ENCODE measurements at regions not wholly inside any gene's neighbourhood (a gene's known extent, or its start where the extent isn't known, plus 50 kb on each side); places are given as distances from the start of the nearest gene placed in this dataset.
"Not testable (repeated sequence)": the region's sequence is repeated elsewhere in the genome, so short reads cannot be mapped to it uniquely, and the experiment has no call there.

DNA sequence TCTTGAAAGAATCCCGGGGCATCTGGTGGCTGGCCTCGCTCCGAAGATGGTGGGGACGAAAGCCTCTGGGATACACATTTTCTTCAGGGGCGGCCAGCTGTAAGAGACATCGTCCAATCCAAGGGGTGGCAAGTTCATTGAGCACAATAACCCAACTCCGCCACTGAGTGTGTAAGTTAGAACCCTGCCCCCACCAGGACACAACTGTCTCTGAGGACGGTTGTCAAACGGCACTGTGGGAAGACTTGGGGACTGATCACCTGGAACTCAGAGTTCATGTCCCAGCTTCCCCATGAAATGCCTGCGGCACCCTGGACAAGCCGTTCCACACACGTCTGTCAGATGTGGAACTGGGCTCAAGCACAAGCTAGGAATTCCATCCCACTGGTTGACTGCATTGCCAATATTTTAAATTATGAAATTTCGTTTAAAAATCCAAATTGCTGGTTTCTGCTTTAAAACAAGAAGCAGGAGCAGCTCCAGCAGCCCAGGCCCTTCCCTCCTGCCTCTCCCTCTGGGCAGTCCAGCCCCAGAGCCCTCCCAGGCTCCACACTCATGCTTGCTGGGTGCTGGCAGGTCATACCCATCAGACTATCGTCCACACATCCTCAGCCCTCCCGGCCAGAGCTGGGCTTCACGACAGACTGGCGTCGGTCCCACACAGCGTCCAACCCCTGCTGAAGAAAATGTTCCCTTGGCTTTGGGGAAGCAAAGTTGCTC is 80.9 kb upstream of the AFDN start:
- no peak for DNase-seq (ENCODE audit: low spot score)
- H3K27me3 Mint-ChIP-seq (ENCODE audit: low read depth): peaks cover 2% of the 10 kb centered on the region
- no peak overlapping the region for H3K27ac Mint-ChIP-seq
- H3K4me3 Mint-ChIP-seq (ENCODE audit: low read depth): no peak overlapping the region
- no peaks in the 10 kb centered on the region for H3K9me3 Mint-ChIP-seq
- no peaks in the 10 kb centered on the region for H3K36me3 Mint-ChIP-seq (ENCODE audit: low read depth)
- intact Hi-C loops (cut with micrococcal nuclease): no loop called here
- no peaks in the 10 kb centered on the region for H3K4me1 Mint-ChIP-seq (ENCODE audit: low read depth)

DNA sequence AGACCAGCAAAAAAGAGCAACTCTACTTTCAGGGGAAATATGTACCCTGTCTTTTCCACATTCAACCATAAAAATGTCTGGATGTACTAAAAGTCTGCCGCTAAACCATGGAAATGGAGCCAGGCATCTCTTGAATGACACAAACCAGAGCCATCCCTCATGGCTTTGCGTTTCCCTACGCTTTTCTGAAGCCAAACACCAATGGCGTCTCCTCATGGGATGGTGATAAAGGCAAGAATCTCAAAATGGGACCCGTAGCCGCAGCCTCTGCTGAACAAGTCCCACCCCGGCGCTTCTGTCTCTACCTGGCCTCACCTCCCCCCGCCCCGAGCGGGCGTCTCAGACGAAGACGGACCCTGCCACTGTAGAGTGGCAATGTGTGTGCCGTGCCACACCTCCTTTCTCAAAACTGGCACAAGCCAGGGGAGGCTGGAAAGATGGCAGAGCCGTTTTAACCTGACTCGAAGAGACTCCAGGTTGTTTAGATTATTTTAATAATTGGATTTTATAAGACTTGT is 80.3 kb upstream of the AFDN start:
- H3K36me3 Mint-ChIP-seq (ENCODE audit: low read depth): no peaks in the 10 kb centered on the region
- no peaks in the 10 kb centered on the region for H3K4me1 Mint-ChIP-seq (ENCODE audit: low read depth)
- intact Hi-C loops (cut with micrococcal nuclease): no loop called here
- H3K27ac Mint-ChIP-seq: no peak overlapping the region
- no peaks in the 10 kb centered on the region for H3K9me3 Mint-ChIP-seq
- DNase-seq (ENCODE audit: low spot score): no peak
- H3K27me3 Mint-ChIP-seq (ENCODE audit: low read depth): peaks cover under 1% of the 10 kb centered on the region
- no peak overlapping the region for H3K4me3 Mint-ChIP-seq (ENCODE audit: low read depth)

DNA sequence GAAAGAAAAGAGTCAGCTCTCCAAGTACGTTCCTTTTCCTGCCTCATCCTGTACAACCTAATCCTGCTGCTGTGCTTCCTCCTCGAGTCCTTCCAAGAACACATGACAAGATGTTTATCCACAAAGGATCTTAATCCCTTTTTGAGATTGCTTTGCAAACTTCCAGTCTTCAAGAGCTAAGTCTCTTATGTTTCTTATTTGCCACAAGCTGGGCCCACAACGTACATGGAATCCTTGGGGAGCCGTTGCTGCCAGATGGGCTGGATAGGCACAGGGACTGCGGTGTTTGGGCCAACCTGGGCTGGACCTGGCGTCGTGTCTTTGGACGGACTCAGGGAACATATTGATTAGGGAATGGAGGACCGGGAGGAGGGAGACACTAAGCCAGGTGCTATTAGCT is 79.7 kb upstream of the AFDN start:
- Mint-ChIP-seq H3K27ac (no peak overlapping the region), H3K27me3 (ENCODE audit: low read depth) (peaks cover 2% of the 10 kb centered on the region), H3K4me1 (ENCODE audit: low read depth) (no peaks in the 10 kb centered on the region)

DNA sequence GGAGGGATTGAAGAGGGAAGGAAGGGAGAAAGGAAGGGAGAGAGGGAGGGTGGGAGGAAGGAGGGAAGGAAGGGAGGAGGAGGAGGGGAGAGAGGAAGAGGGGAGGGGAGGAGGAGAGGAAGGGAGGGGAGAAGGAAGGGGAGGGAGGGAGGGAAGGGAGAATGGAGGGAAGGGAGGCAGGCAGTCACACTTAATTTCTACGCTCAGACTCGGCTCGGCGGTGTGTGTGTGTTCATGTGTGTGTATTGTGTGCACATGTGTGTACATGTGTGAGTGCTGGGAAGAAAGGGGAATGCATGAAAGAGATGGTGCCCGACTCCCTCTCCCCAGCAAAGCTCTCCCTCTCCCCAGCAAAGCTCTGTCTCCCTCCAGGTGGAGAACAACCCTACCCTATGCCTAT is 79.1 kb upstream of the AFDN start:
- intact Hi-C loops (cut with micrococcal nuclease): no loop called here
- no peak for DNase-seq (ENCODE audit: low spot score)
- H3K4me1 Mint-ChIP-seq (ENCODE audit: low read depth): no peaks in the 10 kb centered on the region
- H3K36me3 Mint-ChIP-seq (ENCODE audit: low read depth): no peaks in the 10 kb centered on the region
- no peak overlapping the region for H3K4me3 Mint-ChIP-seq (ENCODE audit: low read depth)
- H3K9me3 Mint-ChIP-seq: no peaks in the 10 kb centered on the region
- no peak overlapping the region for H3K27ac Mint-ChIP-seq
- H3K27me3 Mint-ChIP-seq (ENCODE audit: low read depth): peaks cover 2% of the 10 kb centered on the region

More for the DNA sequence above, 79.7 kb upstream of the AFDN start:
- H3K4me3 Mint-ChIP-seq (ENCODE audit: low read depth): no peak overlapping the region
- DNase-seq (ENCODE audit: low spot score): no peak
- intact Hi-C loops (cut with micrococcal nuclease): no loop called here
- H3K9me3 Mint-ChIP-seq: no peaks in the 10 kb centered on the region
- H3K36me3 Mint-ChIP-seq (ENCODE audit: low read depth): no peaks in the 10 kb centered on the region

DNA sequence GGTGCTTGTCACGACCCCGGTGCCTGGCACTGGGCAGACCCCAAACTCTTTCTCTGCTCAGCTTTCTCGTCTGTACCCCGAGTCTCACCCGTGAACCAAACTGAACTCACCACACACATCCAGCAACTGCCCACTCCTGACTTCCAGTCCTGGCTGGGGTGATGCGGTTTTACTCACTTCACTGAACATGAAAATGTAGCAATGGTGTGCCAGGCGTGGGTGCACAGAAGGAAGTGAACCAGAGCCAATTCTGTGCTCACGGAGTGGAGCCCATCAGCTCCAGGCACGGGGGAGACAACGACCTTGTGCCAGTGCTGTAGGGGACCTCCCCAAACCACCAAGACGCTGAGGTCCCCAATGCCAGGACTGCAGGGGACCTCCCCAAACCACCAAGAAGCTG is 78.7 kb upstream of the AFDN start:
- no peak overlapping the region for H3K27ac Mint-ChIP-seq
- no peak for DNase-seq (ENCODE audit: low spot score)
- intact Hi-C loops (cut with micrococcal nuclease): no loop called here

DNA sequence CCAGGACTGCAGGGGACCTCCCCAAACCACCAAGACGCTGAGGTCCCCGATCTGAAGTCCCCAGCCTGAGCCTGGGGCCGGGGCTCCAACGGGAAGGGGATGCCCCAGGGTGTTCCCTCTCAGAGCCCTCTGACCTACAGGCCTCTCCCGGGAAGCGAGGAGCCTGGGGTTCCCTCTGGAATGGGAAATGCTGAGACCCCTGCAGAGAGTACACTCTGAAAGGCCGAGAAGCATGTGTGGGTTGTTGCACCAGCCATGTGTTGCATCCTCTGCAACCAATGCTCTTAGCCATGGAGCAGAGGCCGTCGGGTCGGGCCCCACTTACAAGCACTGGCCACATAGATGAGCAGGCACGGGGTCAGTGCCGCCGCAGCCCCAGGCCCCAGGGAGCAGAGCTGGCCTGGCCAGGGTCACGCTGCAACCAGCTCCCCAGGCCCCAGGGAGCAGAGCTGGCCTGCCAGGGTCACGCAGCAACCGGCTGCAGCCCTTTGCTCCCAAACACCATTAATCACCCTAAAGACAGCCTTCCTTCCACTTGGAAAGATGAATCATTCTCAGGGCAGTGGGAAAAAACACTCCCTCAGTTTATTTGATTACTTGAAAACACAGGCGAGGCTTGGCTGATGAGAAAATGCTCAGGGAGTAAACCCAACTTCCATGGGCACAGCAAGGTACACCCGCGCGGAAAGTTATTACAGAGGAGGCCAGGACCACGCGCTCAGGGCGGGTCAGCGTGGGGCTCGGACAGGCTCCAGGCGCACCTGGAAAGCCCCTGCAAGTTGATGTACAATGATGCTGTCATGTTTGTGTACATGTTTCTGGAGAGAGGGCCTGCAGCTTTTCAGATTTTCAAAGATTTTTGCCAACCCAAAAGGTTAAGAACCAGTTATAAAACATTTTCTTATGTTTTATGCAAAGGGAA is 78.0 kb upstream of the AFDN start:
- DNase-seq (ENCODE audit: low spot score): no peak
- no peaks in the 10 kb centered on the region for H3K4me1 Mint-ChIP-seq (ENCODE audit: low read depth)
- H3K27me3 Mint-ChIP-seq (ENCODE audit: low read depth): peaks cover 2% of the 10 kb centered on the region
- no peaks in the 10 kb centered on the region for H3K9me3 Mint-ChIP-seq
- no peaks in the 10 kb centered on the region for H3K36me3 Mint-ChIP-seq (ENCODE audit: low read depth)
- no peak overlapping the region for H3K4me3 Mint-ChIP-seq (ENCODE audit: low read depth)
- intact Hi-C loops (cut with micrococcal nuclease): no loop called here
- H3K27ac Mint-ChIP-seq: no peak overlapping the region

More for the DNA sequence above, 78.7 kb upstream of the AFDN start:
- no peak overlapping the region for H3K4me3 Mint-ChIP-seq (ENCODE audit: low read depth)
- H3K36me3 Mint-ChIP-seq (ENCODE audit: low read depth): no peaks in the 10 kb centered on the region
- H3K9me3 Mint-ChIP-seq: no peaks in the 10 kb centered on the region
- no peaks in the 10 kb centered on the region for H3K4me1 Mint-ChIP-seq (ENCODE audit: low read depth)
- H3K27me3 Mint-ChIP-seq (ENCODE audit: low read depth): peaks cover 2% of the 10 kb centered on the region

DNA sequence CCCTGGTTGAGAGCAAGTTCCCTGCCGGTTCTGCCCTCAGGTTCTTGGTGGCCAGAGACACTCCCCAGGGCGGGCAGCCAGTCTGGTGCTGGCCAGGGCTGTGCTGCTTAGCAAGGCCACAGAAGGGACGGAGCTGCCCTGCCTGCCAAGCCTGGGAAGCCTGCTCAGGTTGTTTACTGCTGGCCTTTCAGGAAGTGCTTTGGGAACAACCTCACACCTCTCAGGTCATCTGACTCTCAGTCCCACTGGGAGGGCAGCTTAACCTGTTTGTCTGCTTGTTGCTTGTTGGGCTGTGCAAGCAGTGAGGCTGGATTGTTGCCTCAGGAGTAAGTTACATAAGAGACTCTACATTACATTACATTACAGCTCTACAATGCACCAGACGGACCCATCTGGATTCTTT is 75.8 kb upstream of the AFDN start:
- no peak overlapping the region for H3K4me3 Mint-ChIP-seq (ENCODE audit: low read depth)
- H3K36me3 Mint-ChIP-seq (ENCODE audit: low read depth): no peaks in the 10 kb centered on the region
- H3K27ac Mint-ChIP-seq: no peak overlapping the region
- intact Hi-C loops (cut with micrococcal nuclease): no loop called here
- H3K4me1 Mint-ChIP-seq (ENCODE audit: low read depth): no peaks in the 10 kb centered on the region
- no peaks in the 10 kb centered on the region for H3K9me3 Mint-ChIP-seq
- DNase-seq (ENCODE audit: low spot score): no peak
- peaks cover 3% of the 10 kb centered on the region for H3K27me3 Mint-ChIP-seq (ENCODE audit: low read depth)

DNA sequence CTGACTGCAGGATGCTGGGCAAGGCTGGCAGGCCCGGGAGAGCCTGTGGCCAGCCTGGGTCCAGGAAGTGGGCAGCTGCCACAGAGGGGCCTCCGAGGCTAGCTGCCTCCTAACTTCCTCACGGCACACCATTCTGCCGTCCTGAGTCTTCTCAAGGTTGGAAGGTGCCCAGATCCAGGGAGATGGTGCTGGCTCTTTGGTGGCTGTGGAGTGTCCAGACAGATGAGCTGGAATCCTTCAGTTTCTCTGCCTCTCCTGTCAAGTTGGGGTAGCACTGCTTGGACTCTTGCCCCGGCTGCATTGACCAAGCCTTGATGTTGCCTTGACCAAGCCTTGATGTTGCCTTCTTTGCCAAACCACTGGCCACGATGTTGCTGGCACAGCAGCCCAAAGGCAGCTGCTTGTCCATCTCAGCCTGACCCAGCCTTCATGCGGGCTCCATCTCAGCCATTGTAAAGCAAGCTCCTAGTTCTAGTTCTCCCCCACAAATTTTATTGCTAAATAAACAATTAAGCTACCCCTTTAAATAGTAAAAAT is 75.1 kb upstream of the AFDN start:
- H3K4me3 Mint-ChIP-seq (ENCODE audit: low read depth): no peak overlapping the region
- H3K27ac Mint-ChIP-seq: no peak overlapping the region
- no peaks in the 10 kb centered on the region for H3K4me1 Mint-ChIP-seq (ENCODE audit: low read depth)
- intact Hi-C loops (cut with micrococcal nuclease): no loop called here
- H3K9me3 Mint-ChIP-seq: no peaks in the 10 kb centered on the region
- no peaks in the 10 kb centered on the region for H3K36me3 Mint-ChIP-seq (ENCODE audit: low read depth)
- peaks cover 3% of the 10 kb centered on the region for H3K27me3 Mint-ChIP-seq (ENCODE audit: low read depth)
- no peak for DNase-seq (ENCODE audit: low spot score)

DNA sequence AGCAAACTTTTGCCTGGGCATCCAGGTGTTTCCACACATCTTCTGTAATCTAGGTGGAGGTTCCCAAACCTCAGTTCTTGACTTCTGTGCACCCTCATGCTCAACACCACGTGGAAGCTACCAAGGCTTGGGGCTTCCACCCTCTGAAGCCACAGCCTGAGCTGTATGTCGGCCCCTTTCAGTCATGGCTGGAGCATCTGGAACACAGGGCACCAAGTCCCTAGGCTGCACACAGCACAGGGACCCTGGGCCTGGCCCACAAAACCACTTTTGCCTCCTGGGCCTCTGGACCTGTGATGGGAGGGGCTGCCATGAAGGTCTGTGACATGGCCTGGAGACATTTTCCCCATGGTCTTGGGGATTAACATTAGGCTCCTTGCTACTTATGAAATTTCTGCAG is 73.4 kb upstream of the AFDN start:
- DNase-seq (ENCODE audit: low spot score); H3K27ac Mint-ChIP-seq; H3K9me3 Mint-ChIP-seq; H3K27me3 Mint-ChIP-seq (ENCODE audit: low read depth); H3K36me3 Mint-ChIP-seq (ENCODE audit: low read depth); H3K4me3 Mint-ChIP-seq (ENCODE audit: low read depth); intact Hi-C loops (cut with micrococcal nuclease); H3K4me1 Mint-ChIP-seq (ENCODE audit: low read depth): not testable (repeated sequence)

DNA sequence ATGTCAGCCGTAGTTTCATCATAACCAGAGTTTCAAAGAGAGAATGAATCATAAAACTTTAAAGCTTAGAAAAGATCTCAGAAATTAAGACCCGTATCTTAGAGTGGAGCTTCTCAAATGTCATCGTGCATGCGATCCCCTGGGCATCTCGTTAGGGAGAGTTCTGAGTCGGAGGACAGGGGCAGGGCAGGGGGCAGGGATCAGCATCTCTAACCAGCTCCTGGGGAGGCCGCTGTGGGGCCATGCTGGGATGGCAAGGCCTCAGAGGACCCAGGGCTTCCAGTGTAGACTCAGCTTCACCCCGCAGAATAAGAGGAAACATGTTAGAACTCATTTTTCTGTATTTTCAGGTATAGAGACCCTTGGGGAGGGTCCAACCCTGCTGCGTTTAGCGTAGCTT is 72.0 kb upstream of the AFDN start:
- intact Hi-C loops (cut with micrococcal nuclease): no loop called here
- DNase-seq (ENCODE audit: low spot score): no peak
- H3K36me3 Mint-ChIP-seq (ENCODE audit: low read depth): no peaks in the 10 kb centered on the region
- no peaks in the 10 kb centered on the region for H3K9me3 Mint-ChIP-seq
- H3K27ac Mint-ChIP-seq: no peak overlapping the region
- H3K4me3 Mint-ChIP-seq (ENCODE audit: low read depth): no peak overlapping the region
- no peaks in the 10 kb centered on the region for H3K4me1 Mint-ChIP-seq (ENCODE audit: low read depth)
- peaks cover 3% of the 10 kb centered on the region for H3K27me3 Mint-ChIP-seq (ENCODE audit: low read depth)

DNA sequence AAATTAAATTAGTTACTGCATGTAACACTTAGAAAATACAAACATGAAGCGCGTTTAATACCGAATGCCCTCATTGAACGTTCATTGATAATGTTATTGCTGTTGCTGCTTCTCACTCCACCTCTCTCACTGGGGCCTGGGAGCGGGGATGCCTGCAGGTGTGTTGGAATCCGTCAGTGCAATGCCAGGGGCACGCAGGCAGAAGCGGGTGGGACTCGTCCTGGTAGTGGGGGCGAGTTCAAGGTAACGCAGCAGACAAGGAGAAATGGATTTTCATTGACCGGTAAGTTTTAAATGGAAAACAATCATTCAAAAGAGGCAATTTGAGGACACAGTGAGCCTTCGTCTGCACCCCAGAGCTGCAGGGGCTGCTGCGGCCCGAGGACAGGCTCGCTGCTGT is 71.2 kb upstream of the AFDN start:
- intact Hi-C loops (cut with micrococcal nuclease): no loop called here
- Mint-ChIP-seq H3K36me3 (ENCODE audit: low read depth) (no peaks in the 10 kb centered on the region), H3K4me3 (ENCODE audit: low read depth) (no peak overlapping the region), H3K9me3 (no peaks in the 10 kb centered on the region), H3K27me3 (ENCODE audit: low read depth) (peaks cover 3% of the 10 kb centered on the region), H3K27ac (no peak overlapping the region), H3K4me1 (ENCODE audit: low read depth) (no peaks in the 10 kb centered on the region)
- no peak for DNase-seq (ENCODE audit: low spot score)

DNA sequence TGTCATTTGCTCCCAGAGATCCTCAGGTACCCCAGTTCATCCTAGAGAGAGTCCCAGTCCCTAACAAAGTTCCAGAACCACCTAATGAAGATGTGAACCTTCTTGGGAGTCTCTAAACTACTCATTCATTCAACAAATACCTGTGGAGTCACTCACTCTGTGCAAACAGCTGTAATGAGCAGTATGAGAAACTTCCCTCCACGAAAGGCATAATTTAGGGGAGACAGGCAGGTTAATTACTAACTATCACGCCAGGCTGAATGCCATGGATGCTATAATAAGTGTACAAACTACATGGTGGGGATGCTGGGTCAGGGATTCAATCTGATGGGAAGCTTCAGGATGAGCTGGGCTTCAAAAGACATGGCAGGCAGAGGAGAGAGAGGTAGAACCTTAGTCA is 70.1 kb upstream of the AFDN start:
- H3K4me3 Mint-ChIP-seq (ENCODE audit: low read depth): no peak overlapping the region
- H3K4me1 Mint-ChIP-seq (ENCODE audit: low read depth): no peaks in the 10 kb centered on the region
- no peaks in the 10 kb centered on the region for H3K36me3 Mint-ChIP-seq (ENCODE audit: low read depth)
- no peak for DNase-seq (ENCODE audit: low spot score)
- H3K9me3 Mint-ChIP-seq: no peaks in the 10 kb centered on the region
- intact Hi-C loops (cut with micrococcal nuclease): no loop called here
- H3K27me3 Mint-ChIP-seq (ENCODE audit: low read depth): peaks cover 2% of the 10 kb centered on the region
- no peak overlapping the region for H3K27ac Mint-ChIP-seq

DNA sequence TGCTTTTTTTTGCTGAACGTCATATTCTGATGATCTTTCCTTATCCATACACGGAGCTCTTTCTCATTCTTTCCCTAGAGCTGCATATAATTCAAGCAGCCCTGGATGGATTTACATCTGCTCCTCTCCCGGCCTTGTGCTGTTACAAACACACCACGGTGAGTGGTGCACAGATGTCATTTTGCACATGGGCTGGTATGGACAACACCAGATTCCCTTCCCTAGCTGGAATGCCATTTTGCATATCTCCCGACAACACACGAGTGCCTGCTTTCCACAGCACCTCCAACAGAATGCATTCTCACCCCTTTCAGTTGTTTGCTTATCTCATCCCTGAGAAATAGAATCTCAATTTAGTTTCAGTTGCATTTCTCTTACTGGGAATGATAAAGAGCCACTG is 69.5 kb upstream of the AFDN start:
- Mint-ChIP-seq H3K4me1 (ENCODE audit: low read depth) (no peaks in the 10 kb centered on the region), H3K27me3 (ENCODE audit: low read depth) (peaks cover 2% of the 10 kb centered on the region), H3K9me3 (no peaks in the 10 kb centered on the region), H3K36me3 (ENCODE audit: low read depth) (no peaks in the 10 kb centered on the region), H3K4me3 (ENCODE audit: low read depth) (no peak overlapping the region), H3K27ac (no peak overlapping the region)
- intact Hi-C loops (cut with micrococcal nuclease): no loop called here
- DNase-seq (ENCODE audit: low spot score): no peak

Measured in activated T-helper 2 cell treated with anti-CD3 and anti-CD28 coated beads, Interferon-gamma antibody, Interleukin-2, Interleukin-4, amounts not matched to agents 10 μg/mL and 5 μg/mL and 100 μg/mL, durations not matched to agents 14 hours and 24 hours and 36 hours (primary cell).